ENCODE measurements at regions not wholly inside any gene's neighbourhood (a gene's known extent, or its start where the extent isn't known, plus 50 kb on each side); places are given as distances from the start of the nearest gene placed in this dataset.

- Histone ChIP-seq H2BK120ac (replicated peaks; ENCODE audit: low read depth, low read length) (no peak overlapping the region), H3K27me3 (replicated peaks in 1 of 4; ENCODE audit: control insufficient read depth in 3 of 4, extremely low read depth in 1 of 4, insufficient read depth in 3 of 4, low read length in 3 of 4) (no peaks in the 10 kb centered on the region), H2AFZ (ENCODE audit: low read length) (no peak overlapping the region), H3K23me2 (ENCODE audit: low read depth, low read length) (no peaks in the 10 kb centered on the region), H3K27ac (ENCODE audit: low read depth, low read length) (no peak overlapping the region), H3K79me2 (ENCODE audit: control insufficient read depth in 1 of 2, insufficient read depth in 2 of 2, low read length in 2 of 2) (no peaks in the 10 kb centered on the region), H3K4me2 (ENCODE audit: insufficient read depth in 1 of 2, low read depth in 2 of 2, low read length in 2 of 2) (no peak overlapping the region), H2BK20ac (ENCODE audit: low read length) (no peak overlapping the region), H3K36me3 (ENCODE audit: control insufficient read depth in 2 of 4, insufficient read depth in 4 of 4, low read length in 3 of 4) (no peaks in the 10 kb centered on the region), H3K79me1 (ENCODE audit: low read depth, low read length) (no peaks in the 10 kb centered on the region), H2BK15ac (ENCODE audit: low read length) (no peak overlapping the region), H2BK5ac (ENCODE audit: low read depth, low read length) (no peak overlapping the region), H4K8ac (ENCODE audit: extremely low read depth, insufficient read depth, low read length) (no peak overlapping the region), H3K4me3 (ENCODE audit: extremely low read depth in 1 of 4, insufficient read depth in 2 of 4, low read depth in 3 of 4, low read length in 4 of 4) (no peak overlapping the region), H3K9ac (replicated peaks in 1 of 4; ENCODE audit: extremely low read depth in 1 of 4, low read depth in 3 of 4, low read length in 3 of 4) (no peak overlapping the region), H4K5ac (ENCODE audit: insufficient read length, low read depth, low read length) (no peak overlapping the region), H4K91ac (replicated peaks; ENCODE audit: insufficient read length, low read length) (no peak overlapping the region), H2BK12ac (ENCODE audit: low read depth, low read length) (no peak overlapping the region), H3K9me3 (ENCODE audit: insufficient read depth in 2 of 2, low read depth in 1 of 2, low read length in 1 of 2) (peaks cover 5% of the 10 kb centered on the region in 2 experiments; a peak in 2 of 4 replicates), H3K4me1 (replicated peaks in 1 of 4; ENCODE audit: control insufficient read depth in 3 of 4, insufficient read depth in 4 of 4, low read length in 3 of 4) (no peaks in the 10 kb centered on the region), H3K14ac (ENCODE audit: insufficient read length) (no peak overlapping the region), H3K4ac (replicated peaks; ENCODE audit: insufficient read length, low read depth, low read length) (no peak overlapping the region), H3K23ac (ENCODE audit: insufficient read length) (no peak overlapping the region), H2AK5ac (ENCODE audit: low read depth, low read length) (no peak overlapping the region), H3K18ac (ENCODE audit: extremely low read depth, low read length) (no peak overlapping the region), H3K56ac (replicated peaks; ENCODE audit: insufficient read length, low read depth, low read length) (no peak overlapping the region), H4K20me1 (replicated peaks in 1 of 2; ENCODE audit: control insufficient read depth in 1 of 2, insufficient read depth in 2 of 2, low read length in 2 of 2) (no peaks in the 10 kb centered on the region)
- DNase-seq (ENCODE audit: low read depth in 1 of 2, low spot score in 2 of 2) (no peak), FAIRE-seq (no peak)
- ChIA-PET CTCF (ENCODE audit: partially characterized antibody) (interaction anchor here (1.0 kb wide), 1 partner anchor 72 kb away, joined by 3 read pairs; no protein-coding TSS in a partner anchor), POLR2A (ENCODE audit: partially characterized antibody) (no interaction called here)
- no peak for TF ChIP-seq RBBP5 (IDR thresholded peaks at IDR 0.05; ENCODE audit: borderline replicate concordance, low read depth, low read length)
- TF ChIP-seq KDM5A (IDR thresholded peaks at IDR 0.05; ENCODE audit: low read length) = no peak
- TF ChIP-seq, protein P1, sequence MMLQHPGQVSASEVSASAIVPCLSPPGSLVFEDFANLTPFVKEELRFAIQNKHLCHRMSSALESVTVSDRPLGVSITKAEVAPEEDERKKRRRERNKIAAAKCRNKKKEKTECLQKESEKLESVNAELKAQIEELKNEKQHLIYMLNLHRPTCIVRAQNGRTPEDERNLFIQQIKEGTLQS (IDR thresholded peaks at IDR 0.05; ENCODE audit: insufficient read depth, low read depth, low read length) = no peak
- no peak for TF ChIP-seq CHD2 (IDR thresholded peaks at IDR 0.05; ENCODE audit: low read length)
- no peak for TF ChIP-seq BACH1 (IDR thresholded peaks at IDR 0.05; ENCODE audit: low read length)
- no peak for TF ChIP-seq SP4 (IDR thresholded peaks at IDR 0.05; ENCODE audit: low read length)
- 97% methylated on average over 1 of the region's 1 CpG; no CpG with 5 or more reads in 1 of the 2 experiments for WGBS, 2 experiments (ENCODE audit: extremely low coverage in 1 of 2, insufficient coverage in 1 of 2, insufficient read length in 1 of 2, insufficient replicate concordance in 2 of 2, low coverage in 1 of 2, low lambda C conversion rate in 2 of 2, missing lambda C conversion rate in 1 of 2)
Measured at GRCh38 chr4:164659765-164660164, 94.2 kb upstream of the SMIM31 start.

All from H1 (cell line).